ENCODE measurements at regions not wholly inside any gene's neighbourhood (a gene's known extent, or its start where the extent isn't known, plus 50 kb on each side); places are given as distances from the start of the nearest gene placed in this dataset.
A peak's percentile ranks its signal among the peaks of the same experiment; 100 is the strongest.

DNA sequence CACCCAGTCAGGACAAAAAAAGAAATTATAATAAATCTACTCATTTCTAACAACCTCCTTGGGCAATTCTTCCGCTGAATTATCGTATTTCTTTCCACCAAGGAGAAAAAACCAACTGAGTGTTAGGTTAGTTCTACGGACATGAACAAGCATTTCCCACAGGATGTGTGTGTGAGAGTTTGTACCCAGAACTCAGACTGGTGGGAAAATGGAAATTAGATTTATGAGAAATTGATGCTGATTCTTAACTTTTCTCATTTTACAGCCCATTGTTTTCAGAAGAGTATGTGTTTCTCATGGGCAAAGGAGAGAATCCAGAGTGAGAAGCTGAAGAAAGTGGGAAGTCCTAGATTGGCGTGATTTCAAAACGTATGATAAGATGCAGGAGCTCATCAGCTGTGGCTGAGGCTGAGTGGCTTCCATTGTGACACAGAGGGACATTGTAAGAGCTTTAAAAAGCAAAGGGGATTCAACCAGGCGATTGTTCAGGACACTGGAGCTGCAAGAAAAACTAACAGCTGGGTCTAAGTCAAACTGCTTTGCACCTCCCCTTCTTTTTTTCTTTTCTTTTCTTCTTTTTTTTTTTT lies 184.7 kb upstream of the ARGLU1 start:
- peak; percentile 32 for DNase-seq (ENCODE audit: low spot score)

DNA sequence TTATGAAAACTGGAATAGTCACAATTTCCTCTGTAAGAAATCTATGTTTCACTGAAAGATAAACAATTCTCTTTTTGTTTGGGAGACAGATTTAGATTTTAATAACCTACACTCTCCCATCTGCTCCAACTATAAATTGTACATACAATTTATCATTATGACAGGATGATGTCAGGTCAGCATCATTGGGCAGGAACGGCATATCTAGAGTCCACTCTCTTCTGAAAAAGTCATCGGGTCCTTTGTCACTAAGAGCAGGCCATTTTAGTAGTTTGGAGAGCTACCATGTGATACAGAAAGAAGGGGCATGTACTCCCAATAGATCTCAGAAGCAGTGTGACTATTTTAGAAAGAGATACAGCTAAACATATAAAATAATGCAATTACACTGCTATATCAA lies 180.8 kb upstream of the ARGLU1 start:
- DNase-seq (ENCODE audit: low spot score) = no peak

DNA sequence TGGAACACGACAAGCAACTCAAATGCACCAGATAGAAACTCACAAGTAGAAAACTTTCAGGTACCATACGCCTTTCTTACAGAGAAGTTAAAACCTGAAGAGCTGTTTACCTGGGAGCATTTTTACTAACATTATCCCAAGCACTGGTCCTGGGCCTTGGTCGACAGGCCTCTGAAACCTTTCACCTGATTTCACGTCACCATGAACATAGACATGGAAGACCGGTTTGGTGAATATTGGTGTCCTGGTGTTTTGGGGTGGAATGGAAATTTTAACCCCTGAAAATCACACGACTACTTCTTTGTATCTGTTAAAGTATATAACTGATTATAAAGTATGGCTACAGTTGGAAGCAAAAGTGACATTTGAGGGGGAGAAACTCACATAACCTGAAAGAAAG lies 176.6 kb upstream of the ARGLU1 start:
- no peak for DNase-seq (ENCODE audit: low spot score)

DNA sequence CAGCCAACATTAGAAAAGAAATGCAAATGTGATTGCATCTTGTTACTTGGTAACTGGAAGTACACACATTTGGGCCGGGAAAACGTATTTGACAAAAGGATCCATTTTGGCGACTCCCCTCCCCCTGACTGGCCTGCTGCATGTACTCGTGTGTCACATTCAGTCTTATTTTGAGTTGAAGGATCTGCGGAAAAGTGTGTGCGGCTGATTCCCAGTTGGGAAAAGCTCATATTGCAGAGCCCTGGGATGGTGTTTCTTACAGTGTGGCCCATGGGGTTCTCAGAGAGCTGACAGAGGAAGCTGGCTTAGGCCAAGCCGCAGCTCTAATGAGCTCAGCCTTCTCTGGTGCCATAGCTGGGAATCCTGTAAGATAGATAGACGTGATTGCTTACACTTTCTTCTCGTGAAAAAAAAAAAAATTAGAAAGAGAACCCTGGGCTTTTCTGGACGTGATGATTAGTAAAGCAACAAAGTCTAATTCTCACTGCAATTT lies 170.3 kb upstream of the ARGLU1 start:
- DNase-seq (ENCODE audit: low spot score) = no peak

DNA sequence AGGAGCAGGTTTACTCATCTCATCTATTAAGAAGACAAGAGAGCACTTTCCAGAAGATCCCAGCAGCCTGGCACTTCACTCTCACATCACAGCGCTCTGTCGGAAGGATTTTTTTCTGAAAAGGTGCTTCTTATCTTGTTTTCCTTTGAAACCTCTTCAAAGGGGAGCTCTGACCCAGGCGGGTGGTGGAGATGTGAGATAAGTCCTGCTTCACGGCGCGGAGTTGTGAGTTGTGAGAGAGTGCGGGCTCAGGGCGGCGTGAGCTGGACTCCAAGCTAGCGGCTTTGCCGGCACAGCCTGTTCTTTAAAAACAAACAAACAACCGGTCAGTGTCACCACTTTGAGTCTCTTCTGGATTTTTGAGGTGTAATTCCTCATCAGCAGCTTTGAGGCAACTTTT lies 169.0 kb upstream of the ARGLU1 start:
- no peak for DNase-seq (ENCODE audit: low spot score)

DNA sequence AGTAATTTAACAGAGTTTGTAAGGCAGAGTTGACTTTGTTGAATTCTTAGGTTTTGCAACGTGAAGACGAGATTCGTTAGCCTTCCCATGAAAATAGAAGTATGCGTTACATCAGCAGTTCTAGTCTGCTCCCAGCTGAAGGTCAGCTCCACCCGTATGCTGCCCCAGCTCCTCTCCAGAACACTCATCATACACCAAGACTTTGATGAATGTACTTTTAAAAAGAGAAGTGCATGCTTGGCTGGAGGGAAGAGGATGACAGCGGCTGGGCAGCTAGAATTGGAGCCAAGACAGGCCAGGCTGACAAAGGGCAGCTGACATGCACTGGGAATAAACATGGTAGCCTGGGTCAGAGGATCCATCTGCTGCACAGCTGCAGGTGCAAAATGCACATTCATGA lies 166.3 kb upstream of the ARGLU1 start:
- DNase-seq (ENCODE audit: low spot score) = no peak

DNA sequence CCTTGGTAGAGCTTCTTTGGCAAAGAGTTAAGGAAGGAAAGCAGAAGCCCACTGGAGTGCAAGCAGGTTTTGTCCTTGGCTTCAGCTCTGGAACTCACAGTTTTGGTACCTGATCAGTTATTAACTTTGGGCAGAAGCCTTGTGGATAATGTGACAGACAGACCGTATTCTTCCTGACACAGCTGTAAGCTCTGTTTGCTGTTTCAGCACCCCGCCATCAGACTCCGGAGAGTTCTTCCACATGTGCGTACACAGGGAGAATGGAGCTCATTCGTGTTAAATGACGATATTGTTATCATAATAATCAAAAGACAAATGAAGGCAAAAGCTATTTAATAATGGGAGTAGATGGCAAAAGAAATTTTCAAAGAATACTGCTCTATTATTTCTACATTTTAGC lies 155.1 kb upstream of the ARGLU1 start:
- DNase-seq (ENCODE audit: low spot score) = no peak

DNA sequence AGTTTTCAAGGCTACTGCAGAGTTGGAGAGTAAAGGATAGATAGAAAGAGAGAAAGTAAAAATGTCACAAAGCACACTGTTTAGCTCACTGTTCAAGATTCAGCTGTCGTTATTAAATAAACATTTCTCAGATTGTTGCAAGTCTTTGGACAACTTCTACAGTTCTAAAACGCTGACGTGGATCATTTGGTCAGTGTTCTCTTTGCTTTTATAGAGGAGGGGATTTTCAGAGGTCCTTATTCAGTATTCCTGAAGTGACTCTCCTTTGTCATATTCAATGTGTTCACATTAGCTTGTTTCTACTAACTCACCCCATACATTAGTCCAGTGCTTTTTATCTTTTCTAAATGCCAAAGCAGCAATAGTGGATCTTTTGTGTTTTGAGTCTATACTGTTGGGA lies 154.7 kb upstream of the ARGLU1 start:
- DNase-seq (ENCODE audit: low spot score) = no peak

DNA sequence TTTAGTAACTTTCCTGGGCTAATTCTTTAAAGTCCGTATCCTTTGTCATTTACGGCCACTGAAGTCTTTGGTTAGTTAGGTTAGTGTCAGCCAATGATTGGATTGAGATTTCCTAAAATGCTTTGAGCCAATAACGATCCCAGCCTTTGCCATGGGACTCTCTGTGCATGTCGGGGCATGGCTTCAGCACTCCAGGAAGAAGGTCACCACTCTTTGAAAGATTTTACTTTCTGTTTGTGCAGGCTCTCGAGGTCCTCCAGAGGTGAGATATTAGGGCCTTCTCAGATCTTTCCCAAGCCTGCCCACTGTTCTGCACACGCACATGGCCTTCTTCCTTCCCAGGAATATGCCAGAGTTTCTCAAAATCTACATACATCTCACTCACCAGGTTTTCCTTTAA lies 153.7 kb upstream of the ARGLU1 start:
- DNase-seq (ENCODE audit: low spot score) = no peak

DNA sequence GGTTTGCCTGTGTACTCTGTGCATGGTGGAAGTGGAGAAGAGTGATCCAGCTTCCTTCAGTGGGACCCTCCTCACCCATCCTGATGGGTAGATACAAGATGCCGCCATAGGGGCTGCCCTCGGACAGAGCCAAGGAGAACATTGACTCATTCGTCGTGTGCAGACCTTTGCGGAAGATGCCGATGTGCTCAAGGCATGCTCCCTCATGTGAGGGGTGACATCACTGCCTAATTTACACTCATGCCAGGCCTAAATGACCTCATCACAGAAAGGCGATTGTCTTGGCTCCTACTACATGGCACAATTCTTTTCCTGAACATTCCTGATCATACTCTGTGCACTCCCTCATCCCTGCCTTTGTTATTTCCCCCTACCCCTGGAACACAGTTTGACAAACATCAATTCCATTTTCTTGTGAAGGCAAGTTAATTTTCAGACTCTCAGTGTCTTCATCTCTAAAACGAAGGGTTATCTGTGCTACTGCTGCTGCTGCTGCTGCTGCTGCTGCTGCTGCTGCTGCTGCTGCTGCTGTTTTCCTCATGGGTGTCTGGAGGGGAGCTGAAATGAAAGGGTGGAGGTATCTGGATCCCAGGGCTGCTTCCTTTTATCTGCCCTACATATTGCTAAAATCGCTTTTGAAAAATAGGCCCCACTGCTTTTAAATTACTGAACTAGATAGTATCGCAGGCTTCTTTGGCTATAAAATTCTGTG lies 146.5 kb upstream of the ARGLU1 start:
- DNase-seq (ENCODE audit: low spot score) = no peak

DNA sequence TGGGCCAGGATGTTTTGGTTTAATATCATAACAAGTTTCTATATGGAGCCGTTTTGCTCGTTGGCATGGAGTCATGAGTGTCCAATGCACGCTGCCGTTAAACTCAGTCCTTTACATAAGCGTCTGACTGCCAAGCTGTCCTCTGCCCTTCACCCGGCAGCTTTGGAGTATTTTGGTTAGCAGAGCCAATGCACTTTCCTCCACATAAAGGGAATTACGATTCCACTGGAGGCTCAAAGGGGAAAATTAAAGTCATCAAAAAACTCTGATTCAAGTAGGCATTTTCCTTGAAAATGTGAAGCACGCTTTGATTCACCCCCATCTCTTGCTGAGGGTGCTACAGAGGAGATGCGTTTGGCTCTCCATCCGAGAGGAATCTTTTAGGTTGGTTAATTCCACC lies 144.4 kb upstream of the ARGLU1 start:
- DNase-seq (ENCODE audit: low spot score) = no peak

DNA sequence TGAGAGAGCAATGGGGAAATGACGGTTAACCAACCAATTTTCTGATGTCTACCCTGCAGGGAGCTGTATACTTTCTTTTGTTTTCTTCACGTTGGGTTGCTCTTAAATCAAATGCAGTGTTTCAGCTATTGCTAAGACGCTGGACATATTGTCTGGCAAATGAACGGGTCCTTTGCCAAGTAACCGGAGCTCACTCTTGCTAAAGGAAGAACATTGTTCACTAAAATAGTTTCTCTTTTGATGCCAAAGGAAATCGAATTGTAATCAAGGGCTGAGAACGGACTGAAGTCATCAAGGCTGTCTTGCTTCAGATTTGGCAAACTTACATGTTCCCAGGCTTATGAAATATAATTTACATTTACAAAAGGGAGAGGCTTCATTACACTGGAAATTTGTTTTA lies 142.3 kb upstream of the ARGLU1 start:
- DNase-seq (ENCODE audit: low spot score) = no peak

DNA sequence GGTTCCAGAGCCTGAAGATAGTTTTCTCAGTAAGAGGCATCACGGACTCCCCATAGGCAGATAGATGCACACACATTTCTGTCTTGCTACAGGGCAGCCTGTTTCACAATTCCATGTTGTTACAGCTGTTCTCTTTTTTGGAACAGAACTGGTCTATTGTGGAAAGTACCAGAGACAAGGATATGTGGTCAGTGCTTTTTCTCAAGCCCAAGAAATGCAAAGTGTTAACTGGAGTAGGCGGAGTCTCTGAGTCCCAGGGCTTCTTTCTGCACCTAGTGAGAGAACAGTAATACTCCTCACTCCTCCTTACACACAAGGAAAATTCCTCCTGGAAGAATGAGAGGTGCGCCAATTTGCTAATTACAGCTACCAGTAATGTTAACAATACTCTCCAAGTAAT lies 141.6 kb upstream of the ARGLU1 start:
- DNase-seq (ENCODE audit: low spot score) = no peak

DNA sequence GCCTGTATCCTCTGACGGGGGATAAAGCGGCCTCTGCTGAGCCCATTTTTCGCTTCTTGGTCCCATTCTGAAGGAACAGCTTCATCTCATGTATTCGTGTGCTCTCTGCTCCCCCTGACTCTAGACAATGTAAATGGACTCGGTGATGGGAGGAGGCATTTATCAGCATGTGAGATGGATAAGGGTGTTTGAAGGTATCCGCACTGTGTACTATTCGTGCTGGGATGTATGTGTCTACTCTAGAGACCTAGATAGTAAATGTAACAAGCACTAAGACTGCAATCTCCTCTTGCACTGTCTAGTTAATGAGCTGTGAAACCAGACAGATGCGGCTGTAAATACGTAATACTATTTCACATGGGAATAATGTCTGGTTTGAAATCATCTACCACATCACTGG lies 134.6 kb upstream of the ARGLU1 start:
- no peak for DNase-seq (ENCODE audit: low spot score)

DNA sequence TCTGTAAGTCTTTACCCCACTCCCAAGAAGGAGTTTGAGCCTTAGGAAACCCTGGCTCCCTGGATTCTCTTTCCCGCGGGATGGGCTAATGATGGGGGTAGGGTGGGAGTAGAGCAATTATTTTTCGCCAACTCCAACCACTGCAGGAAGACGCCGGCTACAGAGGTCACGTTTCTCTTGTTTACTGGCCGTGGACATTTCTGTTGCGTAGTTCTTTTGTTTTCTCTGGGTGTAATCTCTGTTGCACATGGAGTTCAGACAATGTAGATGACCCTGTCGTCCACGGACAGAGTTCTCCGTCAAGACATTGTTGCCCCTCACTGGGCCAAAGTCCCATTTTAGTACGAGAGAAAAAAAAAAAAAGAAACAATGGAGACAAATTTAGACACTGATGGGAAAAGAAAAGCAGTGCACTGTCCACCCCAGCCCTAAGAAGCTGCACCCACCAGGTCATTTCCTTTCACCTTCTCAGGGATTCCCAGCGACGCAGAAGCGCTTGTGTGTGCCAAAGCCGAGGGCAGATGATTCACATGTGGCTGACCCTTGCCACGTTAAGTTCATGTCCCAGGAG lies 133.9 kb upstream of the ARGLU1 start:
- DNase-seq (ENCODE audit: low spot score) = no peak

DNA sequence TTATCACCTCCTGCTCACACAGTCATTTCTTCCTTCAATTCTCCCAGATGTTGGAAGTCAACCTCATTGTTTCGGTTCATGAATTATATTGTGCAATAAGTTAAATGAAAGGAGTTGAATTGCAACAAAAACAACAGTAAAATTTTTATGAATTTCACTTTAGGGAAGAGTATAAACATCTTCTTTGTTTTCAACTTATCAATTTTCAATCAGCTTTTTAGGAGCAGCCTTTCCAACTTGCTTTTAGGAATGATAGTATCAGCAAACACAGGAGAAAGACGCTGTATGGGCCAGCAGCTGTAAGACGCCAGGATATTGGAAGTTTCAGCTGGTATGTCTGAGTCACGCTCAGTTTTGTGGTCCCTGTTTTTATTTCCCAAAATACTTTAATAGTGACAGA lies 132.5 kb upstream of the ARGLU1 start:
- no peak for DNase-seq (ENCODE audit: low spot score)

DNA sequence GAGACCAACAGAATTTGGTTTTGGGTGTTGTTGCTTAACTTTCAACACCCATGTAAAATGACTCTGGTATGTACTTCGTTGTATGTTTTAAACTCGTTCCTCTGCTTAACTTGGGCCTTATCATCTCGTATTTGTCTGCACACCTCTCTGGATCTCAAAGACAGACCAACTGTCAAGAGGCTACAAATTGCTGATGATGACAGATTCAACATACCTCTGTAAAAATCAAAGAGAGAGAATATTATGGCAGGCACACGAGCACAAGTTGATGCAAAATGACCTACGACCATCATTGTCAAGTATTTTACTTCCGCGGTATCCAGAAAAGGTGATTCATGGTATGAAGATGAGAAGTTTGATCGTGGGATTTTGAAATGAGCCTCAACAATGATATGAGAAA lies 132.1 kb upstream of the ARGLU1 start:
- DNase-seq (ENCODE audit: low spot score) = no peak

DNA sequence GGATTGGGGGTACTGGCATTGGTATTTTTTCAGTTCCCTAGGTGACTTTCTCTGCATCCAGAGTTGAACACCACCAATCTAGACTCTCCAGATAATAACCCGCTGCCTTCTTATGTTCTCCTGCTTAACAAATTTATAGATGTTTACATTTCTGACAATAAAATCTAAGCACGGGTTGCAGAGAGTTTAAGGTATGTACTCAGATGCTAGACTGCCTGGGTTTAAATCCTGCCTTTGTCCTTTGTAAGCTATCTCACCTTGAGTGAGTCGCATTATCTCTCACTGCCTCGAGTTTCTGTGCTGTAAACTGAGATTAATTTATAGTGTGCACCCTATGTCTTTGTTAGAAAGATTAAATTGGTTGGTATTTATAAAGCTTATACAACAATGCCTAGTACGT lies 131.4 kb upstream of the ARGLU1 start:
- DNase-seq (ENCODE audit: low spot score) = no peak

DNA sequence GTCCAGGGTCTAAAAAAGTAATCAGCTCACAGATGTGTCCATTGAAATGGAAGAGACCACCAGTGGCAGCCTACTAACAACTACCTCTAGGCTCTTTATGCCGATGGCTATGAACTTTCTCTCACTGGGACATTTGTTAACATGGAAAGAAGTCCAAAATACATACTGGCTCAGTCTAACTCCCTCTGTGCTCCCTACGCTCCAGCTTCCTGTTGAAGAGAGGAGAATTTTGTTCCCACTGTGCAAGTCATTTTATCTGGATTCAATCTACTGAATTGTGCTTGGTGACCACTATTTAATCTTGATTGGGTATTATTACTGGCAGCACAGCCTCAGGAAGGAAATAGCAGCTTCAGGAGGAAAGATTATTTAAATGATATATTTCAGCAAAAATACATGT lies 128.8 kb upstream of the ARGLU1 start:
- DNase-seq (ENCODE audit: low spot score) = no peak

DNA sequence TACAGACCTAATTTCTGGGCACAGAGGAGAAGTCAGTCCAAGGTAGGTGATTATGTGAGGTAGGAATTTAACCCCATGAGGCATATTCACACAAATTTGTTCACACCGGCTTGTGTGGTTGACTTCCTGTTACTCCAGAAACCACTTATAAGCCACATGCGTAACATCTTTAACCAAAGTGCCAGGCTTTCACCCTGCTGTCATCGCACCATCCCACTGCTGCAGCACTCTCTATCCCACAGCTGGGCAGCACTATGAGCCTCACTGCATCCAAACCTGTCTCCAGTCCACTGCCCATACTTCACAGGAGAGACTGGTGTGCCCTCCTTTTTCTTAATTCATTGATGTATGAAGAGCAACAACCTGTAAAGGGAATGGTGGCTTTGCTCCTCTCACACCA lies 128.2 kb upstream of the ARGLU1 start:
- DNase-seq (ENCODE audit: low spot score) = no peak

DNA sequence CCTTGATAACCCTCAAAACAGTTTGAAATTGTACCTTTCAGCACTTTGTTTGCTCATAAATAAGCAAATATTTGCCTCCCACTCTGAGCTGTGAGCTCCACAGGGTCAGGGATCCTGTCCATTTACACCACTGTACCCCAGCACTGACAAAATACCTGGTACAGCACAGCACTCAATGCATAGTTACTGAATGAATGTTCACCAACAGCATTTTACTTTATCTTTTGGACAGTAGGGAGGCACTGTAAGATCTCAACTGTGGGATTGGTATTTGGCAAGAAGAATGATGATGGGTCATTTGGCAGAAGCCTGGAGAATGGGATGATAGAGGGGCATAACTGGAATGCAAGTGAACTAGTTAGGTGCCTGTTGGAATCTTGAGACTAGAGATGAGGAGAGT lies 127.2 kb upstream of the ARGLU1 start:
- DNase-seq (ENCODE audit: low spot score) = no peak

DNA sequence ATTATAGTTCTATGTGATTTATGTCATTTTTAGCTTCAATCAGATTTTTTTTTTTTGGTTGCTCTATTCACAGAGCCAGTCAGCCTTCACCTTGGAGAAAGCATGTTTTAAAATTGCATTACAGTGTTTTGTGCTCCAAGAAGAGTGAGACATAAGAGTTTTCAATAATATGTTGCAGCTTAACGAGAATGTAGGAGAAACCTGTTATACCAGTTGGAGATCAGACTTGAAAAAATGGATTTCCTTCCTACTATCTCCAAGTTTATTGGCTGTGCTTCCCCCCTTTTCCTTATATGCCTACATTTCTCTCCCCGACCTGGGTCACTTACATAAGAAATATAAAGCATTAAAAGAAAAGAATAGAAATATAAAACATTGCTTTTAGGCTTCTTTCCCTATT lies 123.9 kb upstream of the ARGLU1 start:
- no peak for DNase-seq (ENCODE audit: low spot score)

DNA sequence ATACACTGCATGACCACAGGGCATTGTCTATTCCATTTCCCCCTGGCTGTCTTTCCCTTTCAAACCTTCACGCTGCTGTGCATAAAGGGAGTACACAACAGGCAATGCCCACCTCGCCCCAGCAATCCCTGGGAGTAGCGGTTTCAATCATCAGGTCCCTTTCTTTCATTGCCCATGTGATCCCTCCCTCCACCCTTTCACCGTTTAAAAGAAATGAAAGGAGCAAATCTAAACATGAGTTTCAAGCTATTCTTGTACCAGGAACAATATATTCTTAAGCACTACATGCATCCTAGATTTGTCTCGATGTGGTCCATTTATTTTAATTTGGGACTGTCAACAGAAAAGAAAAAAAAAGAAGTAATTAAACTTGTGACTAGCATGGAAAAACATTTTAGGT lies 123.4 kb upstream of the ARGLU1 start:
- DNase-seq (ENCODE audit: low spot score) = no peak

DNA sequence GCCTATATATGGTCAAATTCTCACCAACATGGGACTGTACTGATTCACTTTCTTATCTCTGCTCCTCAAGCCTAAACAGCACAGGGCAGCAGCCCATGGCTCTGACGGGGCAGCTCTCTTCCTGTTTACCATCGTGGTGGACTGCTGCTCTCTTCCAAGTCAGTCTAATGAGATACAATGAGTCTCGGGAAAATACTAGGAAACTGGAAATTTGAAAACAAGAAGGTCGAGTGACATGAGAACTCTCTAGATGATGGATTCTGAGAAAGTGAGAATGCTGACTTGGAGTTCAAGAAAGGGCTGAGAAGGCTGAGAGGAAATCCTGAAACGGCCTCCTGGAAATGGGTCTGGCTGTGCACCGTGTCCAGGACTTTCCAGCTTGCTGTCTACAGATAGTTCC lies 122.8 kb upstream of the ARGLU1 start:
- DNase-seq (ENCODE audit: low spot score) = no peak
